ENCODE measurements at regions not wholly inside any gene's neighbourhood (a gene's known extent, or its start where the extent isn't known, plus 50 kb on each side); places are given as distances from the start of the nearest gene placed in this dataset.

- TF ChIP-seq MYC (IDR thresholded peaks at IDR 0.05; ENCODE audit: borderline replicate concordance, low read length) = no peak
- no peak for TF ChIP-seq MAX (IDR thresholded peaks at IDR 0.05)
- TF ChIP-seq ZFP36 (IDR thresholded peaks at IDR 0.05; ENCODE audit: borderline replicate concordance, partially characterized antibody) = no peak
- TF ChIP-seq SMC3 (IDR thresholded peaks at IDR 0.05) = no peak
- no peak for TF ChIP-seq CTCF (IDR thresholded peaks at IDR 0.05)
- TF ChIP-seq POLR2A (IDR thresholded peaks at IDR 0.05; ENCODE audit: low read length) = no peak
- no peak for TF ChIP-seq HEYL (CRISPR knock-in tag; IDR thresholded peaks at IDR 0.05)
- no peak for TF ChIP-seq MAZ (IDR thresholded peaks at IDR 0.05; ENCODE audit: borderline replicate concordance, low read depth, low read length)
- no peak for TF ChIP-seq EP300 (IDR thresholded peaks at IDR 0.05)
- TF ChIP-seq RNF2 (IDR thresholded peaks at IDR 0.05; ENCODE audit: borderline replicate concordance, low read depth) = no peak
- no peak for TF ChIP-seq KDM1A (IDR thresholded peaks at IDR 0.05; ENCODE audit: low read depth)
- no peak for TF ChIP-seq MAFK (IDR thresholded peaks at IDR 0.05; ENCODE audit: partially characterized antibody)
- no peak for TF ChIP-seq BCL3 (IDR thresholded peaks at IDR 0.05)
- TF ChIP-seq FOXS1 (CRISPR knock-in tag; IDR thresholded peaks at IDR 0.05) = no peak
Measured at GRCh38 chrX:120690941-120691340, 61.1 kb upstream of the C1GALT1C1 start.

Data from A549 (cell line).